Muscle of back (tissue), 3 donors: ENCODE measurements at regions not wholly inside any gene's neighbourhood (a gene's known extent, or its start where the extent isn't known, plus 50 kb on each side); places are given as distances from the start of the nearest gene placed in this dataset.

Source experiments
- DNase-seq, 3 donors: peaks; one replicate each; pipeline versions ENCODE4 v3.0.0 to v3.0.0-alpha.2; 2013

DNA sequence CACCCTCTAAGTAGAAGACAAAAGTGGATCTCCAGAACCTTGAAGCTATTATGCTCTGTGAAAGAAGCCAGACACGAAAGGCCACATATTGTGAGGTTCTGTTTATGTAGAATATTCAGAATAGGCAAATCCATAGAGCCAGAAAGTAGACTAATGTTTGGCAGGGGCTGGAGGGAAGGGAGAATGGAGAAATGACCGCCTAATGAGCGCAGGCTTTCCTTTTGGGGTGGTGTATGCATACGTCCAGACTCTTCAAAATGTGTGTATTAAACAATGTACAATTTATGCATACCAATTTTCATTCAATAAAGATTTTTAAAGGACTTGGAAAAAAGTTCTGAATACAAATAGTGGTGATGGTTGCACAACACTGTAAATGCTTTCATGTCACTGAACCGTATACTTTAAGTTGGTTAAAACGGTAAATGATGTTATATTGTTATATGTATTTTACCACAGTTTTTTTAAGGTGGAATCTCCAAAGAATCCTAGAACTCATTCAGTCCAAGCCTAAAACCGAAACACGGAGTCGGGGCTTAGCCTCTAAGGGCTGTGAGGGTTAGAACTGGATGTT lies 397.4 kb downstream of the SOX9 start:
- no peak for DNase-seq

DNA sequence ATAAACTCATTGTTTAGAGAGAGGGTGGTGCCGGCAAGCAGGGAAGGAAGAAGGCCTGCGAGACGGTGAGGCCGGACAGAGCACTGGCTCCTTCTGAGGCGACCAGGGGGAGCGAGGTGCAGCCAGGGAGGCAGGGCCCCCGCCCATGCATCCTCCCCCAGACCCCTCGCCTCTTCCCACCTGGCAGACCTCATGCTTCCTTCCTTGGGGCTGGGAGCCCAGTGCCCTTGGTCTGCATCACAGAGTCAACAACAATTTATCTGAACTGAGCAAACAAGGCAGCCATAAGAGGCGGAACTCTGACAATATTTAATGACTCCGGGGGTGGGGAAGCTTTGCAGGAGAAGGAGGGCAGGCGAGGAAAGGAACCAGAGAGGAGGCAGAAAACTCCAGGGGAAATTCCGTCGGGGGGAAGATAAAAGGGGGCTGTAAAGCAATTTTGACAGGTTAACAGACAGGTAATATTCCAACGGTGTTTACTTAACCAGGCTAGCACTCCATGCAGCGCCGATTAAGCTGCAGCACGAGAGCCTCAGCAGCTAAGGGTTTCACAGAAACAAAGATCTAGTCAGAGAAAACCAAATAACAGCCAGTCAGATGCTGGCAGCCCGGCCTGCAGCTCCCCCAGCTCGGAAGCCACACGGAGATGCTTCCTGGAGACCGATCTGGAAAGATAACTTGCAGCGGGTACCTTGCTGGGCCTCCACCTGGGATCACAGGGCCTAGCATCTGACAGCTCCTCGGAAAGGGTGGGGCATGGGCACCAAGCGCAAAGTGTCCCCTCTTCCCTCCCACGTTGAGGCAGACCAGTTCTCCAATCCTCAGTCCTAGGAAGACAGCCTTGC lies 398.2 kb downstream of the SOX9 start:
- peak in 1 of 3 donors; percentile 21 for DNase-seq

GRCh38 chr17:72519598-72519936 lies 398.7 kb downstream of the SOX9 start:
- DNase-seq, result no peak

- no peak for DNase-seq
Observed at GRCh38 chr17:72520665-72521303, 400.0 kb downstream of the SOX9 start.

- DNase-seq, result peak in 1 of 3 donors; percentile 28
Observed at GRCh38 chr17:72523491-72523890, 402.7 kb downstream of the SOX9 start.

DNA sequence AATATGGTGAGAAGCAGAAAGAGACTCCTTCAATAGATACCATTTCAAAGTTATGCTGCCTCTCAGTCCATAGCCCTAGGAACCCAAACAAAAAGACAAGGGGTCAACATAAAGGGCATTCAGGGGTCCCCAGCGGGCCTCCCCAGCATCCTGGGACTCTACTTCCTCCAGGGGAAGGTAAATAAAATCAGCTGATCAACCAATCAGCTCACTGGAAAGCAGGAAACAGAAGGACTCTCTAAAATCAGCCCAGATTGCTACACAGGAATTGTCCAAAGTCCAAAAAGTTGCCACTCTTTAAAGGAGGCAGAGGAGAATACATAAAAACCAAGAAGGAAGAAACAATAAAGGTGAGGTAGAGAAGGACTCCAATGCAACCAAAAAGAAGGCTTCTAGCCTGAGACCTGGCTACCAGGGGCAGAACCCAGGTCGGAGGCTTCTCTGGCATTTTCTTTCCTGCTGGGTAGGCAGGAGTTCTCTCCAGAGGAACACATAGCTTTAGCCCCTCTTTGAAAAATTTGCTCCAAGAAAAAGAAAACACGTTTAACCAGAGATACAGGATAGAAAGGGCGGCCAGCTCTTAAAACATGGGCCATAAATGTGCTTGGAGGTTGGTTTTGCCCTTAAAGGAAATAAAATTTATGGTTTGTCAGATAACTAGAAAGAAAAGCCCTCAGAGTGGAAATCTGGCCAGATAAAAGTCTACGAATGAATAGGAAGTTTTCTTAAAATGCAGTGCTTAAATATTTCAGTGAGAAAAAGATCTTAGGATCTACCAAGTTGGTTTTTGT lies 404.6 kb downstream of the SOX9 start:
- DNase-seq, result no peak

- DNase-seq, result no peak
Observed at GRCh38 chr17:72526769-72527168, 405.9 kb downstream of the SOX9 start.

DNA sequence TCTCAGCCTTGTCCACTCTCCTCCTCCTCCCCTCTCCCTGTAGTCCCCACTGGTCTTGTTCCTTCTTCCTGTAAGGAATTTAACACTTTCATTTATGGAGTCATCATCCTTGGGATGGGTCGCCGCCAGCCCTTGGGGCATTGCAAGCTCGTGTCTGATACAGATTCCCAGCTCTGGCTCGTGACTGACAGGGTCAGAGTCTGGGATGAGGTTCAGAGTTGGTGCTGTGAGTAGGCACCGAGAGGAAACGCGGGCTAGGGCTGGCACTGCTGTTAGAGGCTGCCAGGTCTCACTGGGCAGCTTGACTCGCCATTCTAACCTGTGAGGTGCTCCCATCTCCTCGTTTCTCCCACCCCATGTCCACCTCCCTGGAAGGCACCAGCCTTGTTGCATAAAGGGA lies 407.0 kb downstream of the SOX9 start:
- DNase-seq, result no peak

GRCh38 chr17:72528683-72529082 lies 407.9 kb downstream of the SOX9 start:
- DNase-seq, result no peak

- DNase-seq, result no peak
Observed at GRCh38 chr17:72529386-72529785, 408.6 kb downstream of the SOX9 start.

DNA sequence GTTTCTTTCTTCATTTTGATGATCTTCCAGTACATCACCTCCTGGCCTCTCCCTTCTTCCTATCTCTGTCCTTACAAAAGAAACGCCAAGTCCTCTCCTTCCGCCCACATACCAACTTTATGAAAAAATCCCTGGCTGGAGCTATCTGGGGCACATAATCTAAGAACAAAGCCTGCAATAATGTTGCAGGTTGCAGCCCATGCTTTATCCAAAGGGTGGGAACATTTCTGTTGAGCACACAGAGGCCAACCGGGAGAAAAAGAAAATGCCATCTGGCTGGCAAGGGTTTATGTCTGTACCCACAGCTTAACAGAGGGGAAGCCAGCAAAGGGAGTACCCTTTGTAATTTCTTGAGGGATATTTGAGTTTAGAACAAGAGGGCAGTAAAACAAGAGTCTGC lies 409.6 kb downstream of the SOX9 start:
- no peak for DNase-seq

DNA sequence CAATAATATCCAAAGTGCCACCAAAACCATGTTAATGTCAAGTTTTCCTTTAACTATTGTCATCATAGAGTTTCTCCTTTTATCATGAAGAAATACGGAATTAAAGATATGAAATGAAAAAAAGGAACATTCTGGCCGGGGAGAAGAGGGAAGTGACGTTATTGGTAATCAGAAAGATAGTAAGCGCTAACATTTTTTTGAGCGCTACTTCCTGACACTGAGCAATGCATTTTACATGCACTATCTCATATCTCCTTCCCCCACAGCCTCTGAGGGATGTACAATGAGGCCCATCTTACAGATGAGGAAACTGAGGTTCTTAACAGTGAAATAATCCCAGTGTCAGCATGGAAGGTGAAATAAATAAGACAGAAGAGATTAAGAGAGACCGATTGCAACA lies 410.9 kb downstream of the SOX9 start:
- DNase-seq, result no peak

DNA sequence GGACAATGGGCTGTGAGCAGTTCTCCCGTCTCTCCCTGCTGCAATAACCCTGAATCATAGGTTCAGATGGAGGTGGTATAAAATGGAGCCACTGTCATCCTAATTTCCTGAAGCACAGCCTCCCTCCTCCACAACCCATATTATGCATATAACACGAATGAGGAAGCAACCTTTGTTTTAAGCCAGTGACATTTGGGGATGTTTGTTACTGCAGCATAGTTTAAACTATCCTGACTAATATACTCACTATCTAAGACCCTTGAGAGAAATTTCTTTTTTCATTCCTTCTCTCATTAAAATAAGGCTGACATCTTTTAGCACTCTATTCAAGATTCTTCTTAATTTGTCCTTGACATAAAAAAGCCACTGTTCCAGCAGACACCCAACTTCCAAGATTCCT lies 413.4 kb downstream of the SOX9 start:
- DNase-seq, result no peak

GRCh38 chr17:72534776-72535175 lies 414.0 kb downstream of the SOX9 start:
- DNase-seq, result no peak

DNA sequence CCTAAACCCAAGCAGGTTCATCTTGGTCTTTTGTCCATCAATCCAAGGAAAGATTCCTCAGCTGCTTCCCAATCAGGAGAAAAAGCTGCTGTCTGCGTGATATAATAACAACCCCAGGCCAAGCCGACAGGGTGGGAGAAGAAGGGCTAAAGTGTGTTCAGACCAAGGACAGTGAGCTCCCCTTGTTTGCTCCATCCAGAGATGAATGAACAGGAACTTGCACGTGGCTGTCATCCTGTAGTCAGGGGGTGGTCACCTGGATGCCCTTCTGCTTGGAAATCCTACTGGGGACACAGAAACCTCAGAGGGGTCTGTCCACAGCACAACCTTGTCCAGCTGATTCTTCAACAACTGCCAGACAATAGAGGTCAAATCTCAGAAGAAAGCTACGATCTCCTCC lies 414.5 kb downstream of the SOX9 start:
- no peak for DNase-seq

GRCh38 chr17:72535779-72536178 lies 415.0 kb downstream of the SOX9 start:
- no peak for DNase-seq

DNA sequence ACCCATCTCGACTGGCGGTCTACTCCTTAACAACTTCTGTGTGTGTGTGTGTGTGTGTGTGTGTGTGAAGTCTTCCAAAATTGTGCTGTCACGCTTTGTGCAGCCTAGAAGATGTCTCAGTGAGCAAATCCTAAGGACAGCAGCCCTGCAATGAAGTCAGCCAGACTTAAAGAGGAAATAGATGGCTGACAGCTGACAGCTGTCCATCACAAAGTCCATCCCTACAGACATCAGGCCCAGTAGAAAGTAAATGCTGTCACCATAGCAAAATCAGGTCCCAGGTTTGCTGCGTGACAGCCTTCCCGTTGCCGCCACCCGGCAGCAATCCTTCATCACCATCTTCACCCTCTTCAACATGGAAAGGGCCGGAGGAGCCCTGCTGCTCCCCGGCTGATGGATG lies 416.0 kb downstream of the SOX9 start:
- no peak for DNase-seq

DNA sequence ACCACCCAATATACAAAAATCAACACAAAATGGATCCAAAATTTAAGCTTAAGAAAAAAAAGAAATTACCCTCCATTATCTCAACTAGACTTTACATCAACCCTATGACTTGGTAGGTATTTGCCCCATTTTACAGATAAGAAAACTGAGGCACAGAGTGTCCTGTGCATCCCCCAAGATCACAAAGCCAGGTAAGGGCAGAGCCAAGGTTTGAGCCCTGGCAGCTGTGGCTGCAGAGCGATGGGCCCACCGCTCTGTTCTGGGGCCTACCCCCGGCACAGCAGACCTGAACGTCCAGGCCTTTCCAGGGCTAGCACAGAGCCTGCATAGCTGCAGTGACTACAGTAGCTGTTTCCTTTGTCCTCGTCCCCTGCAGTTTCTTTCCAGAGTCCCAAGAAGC lies 417.6 kb downstream of the SOX9 start:
- DNase-seq, result no peak

DNA sequence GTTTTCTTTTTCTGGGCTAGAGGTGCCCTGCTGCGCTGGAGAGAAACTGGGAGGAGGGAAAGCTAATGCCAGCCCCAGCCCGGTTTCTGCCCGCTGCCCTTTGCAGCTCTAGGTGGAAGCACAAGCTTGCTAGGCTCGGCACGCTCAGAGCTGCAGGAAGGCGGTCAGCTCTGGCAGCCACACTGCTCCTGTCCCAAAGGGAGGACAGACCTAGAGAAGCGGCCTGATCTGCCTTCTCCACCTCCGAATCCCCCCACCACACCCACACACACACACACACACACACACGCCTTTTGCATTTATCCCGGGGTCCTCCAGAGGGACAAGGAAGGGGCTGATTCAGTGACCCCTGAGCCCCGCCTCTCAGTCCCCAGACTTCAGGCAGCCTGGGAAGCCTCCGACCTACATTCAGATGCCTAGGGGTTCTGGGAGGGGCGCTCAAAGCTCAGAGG lies 418.1 kb downstream of the SOX9 start:
- no peak for DNase-seq

- DNase-seq, result peak; percentile 51 to 86 (median 75)
Observed at GRCh38 chr17:72539981-72540897, 419.4 kb downstream of the SOX9 start.

GRCh38 chr17:72542317-72542716 lies 421.5 kb downstream of the SOX9 start:
- no peak for DNase-seq
